ENCODE measurements at regions not wholly inside any gene's neighbourhood (a gene's known extent, or its start where the extent isn't known, plus 50 kb on each side); places are given as distances from the start of the nearest gene placed in this dataset.

DNA sequence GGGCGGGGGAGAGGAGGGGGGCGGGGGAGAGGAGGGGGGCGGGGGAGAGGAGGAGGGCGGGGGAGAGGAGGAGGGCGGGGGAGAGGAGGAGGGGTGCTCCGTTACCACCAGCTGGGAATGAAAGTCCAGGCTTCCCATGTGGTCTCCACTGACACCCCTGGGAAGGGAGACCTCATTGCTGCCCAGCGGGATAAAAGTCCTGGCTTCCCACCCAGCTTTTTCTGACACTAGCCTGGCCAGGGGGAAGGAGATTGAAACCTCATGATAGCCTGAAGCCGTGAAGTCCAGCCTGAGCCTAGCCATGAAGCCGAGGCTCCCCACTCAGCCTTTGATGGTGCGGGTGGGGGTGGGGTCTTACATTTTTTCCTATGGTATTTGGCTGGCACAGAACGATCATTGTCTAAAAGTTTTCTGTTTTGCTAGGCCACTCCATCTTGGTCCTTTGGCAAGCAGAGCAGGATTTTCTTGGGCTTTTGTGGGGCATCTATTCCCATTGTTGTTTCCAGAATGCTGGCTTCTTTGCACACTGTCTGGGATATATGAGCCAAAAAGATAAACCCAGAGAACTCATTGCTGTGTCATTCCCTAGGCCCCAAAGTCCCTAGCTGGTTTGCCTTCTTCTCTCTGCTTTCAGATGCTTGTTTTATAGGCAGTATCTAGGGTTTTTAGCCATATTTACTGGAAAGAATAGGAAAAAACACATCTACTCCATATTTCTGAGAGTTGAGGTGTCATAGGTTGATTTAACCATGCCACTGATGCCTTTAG is 65.3 kb upstream of the SMOX start (continued):
- TF ChIP-seq CTCF (CRISPR knock-in tag; IDR thresholded peaks at IDR 0.05) (peak; percentile 32; the same call in 1 of the 2 replicates), PHB2 (IDR thresholded peaks at IDR 0.05; ENCODE audit: partially characterized antibody) (no peak), CBX5 (CRISPR knock-in tag; IDR thresholded peaks at IDR 0.05; ENCODE audit: borderline replicate concordance) (no peak), NR2C2 (CRISPR knock-in tag; IDR thresholded peaks at IDR 0.05; ENCODE audit: borderline replicate concordance) (no peak), REPIN1 (CRISPR knock-in tag; IDR thresholded peaks at IDR 0.05; ENCODE audit: borderline replicate concordance, low read depth) (no peak), ZNF142 (CRISPR knock-in tag; IDR thresholded peaks at IDR 0.05) (no peak), ZNF709 (CRISPR knock-in tag; IDR thresholded peaks at IDR 0.05) (no peak), FOSL2 (CRISPR knock-in tag; IDR thresholded peaks at IDR 0.05) (no peak), CBX2 (IDR thresholded peaks at IDR 0.05; ENCODE audit: low read depth, low read length) (no peak), CBX2 (CRISPR knock-in tag; IDR thresholded peaks at IDR 0.05; ENCODE audit: low read depth) (no peak), RAD51 (IDR thresholded peaks at IDR 0.05; ENCODE audit: borderline replicate concordance) (no peak), ZNF607 (CRISPR knock-in tag; IDR thresholded peaks at IDR 0.05; ENCODE audit: borderline replicate concordance) (no peak), PREB (CRISPR knock-in tag; IDR thresholded peaks at IDR 0.05) (no peak), CBX1 (IDR thresholded peaks at IDR 0.05; ENCODE audit: low read depth) (peak; percentile 14), ZKSCAN5 (CRISPR knock-in tag; IDR thresholded peaks at IDR 0.05) (0 out of 2 replicates have a peak, but pooled peaks have one; percentile 15), KAT2B (IDR thresholded peaks at IDR 0.05; ENCODE audit: borderline replicate concordance, low read depth, low read length) (no peak), SRY (CRISPR knock-in tag; IDR thresholded peaks at IDR 0.05) (no peak), ZNF20 (CRISPR knock-in tag; IDR thresholded peaks at IDR 0.05) (no peak), ZNF850 (CRISPR knock-in tag; conservative IDR thresholded peaks at IDR 0.05) (no peak)
- TF ChIP-seq, protein P1, sequence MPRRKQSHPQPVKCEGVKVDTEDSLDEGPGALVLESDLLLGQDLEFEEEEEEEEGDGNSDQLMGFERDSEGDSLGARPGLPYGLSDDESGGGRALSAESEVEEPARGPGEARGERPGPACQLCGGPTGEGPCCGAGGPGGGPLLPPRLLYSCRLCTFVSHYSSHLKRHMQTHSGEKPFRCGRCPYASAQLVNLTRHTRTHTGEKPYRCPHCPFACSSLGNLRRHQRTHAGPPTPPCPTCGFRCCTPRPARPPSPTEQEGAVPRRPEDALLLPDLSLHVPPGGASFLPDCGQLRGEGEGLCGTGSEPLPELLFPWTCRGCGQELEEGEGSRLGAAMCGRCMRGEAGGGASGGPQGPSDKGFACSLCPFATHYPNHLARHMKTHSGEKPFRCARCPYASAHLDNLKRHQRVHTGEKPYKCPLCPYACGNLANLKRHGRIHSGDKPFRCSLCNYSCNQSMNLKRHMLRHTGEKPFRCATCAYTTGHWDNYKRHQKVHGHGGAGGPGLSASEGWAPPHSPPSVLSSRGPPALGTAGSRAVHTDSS (CRISPR knock-in tag; conservative IDR thresholded peaks at IDR 0.05): no peak
